ENCODE measurements at regions not wholly inside any gene's neighbourhood (a gene's known extent, or its start where the extent isn't known, plus 50 kb on each side); places are given as distances from the start of the nearest gene placed in this dataset.
"Not testable (repeated sequence)": the region's sequence is repeated elsewhere in the genome, so short reads cannot be mapped to it uniquely, and the experiment has no call there.

DNA sequence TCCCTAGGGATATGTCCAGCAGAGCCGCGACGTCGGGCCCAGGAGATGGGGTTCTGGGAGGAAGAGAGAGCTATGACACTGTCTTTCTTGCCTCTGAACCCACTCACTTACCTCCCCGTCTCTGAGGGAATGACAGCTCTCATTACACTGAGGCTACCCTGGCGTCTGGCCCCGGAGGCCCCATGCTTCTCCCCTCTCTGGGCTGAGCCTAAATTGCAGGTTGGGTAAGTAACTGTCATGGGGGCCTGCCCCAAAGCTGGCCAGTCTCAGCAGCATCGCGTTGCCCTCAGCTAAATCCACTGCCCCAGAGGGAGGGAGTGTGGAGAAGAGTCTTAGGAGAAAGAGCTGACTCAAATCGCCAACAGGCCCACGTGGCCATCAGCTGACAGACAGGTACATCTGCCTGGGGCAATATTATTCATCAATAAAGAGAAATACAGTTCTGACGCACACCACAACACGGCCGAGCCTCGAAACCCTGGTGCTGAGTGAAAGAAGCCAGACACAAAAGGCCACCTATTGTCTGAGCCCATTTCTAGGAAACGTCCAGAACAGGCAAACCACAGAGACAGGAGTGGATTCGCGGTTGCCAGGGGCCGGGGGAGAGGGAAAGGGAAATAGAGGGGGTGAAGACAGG, 156.4 kb downstream of the C16orf95 start:
- TF ChIP-seq, protein P1, sequence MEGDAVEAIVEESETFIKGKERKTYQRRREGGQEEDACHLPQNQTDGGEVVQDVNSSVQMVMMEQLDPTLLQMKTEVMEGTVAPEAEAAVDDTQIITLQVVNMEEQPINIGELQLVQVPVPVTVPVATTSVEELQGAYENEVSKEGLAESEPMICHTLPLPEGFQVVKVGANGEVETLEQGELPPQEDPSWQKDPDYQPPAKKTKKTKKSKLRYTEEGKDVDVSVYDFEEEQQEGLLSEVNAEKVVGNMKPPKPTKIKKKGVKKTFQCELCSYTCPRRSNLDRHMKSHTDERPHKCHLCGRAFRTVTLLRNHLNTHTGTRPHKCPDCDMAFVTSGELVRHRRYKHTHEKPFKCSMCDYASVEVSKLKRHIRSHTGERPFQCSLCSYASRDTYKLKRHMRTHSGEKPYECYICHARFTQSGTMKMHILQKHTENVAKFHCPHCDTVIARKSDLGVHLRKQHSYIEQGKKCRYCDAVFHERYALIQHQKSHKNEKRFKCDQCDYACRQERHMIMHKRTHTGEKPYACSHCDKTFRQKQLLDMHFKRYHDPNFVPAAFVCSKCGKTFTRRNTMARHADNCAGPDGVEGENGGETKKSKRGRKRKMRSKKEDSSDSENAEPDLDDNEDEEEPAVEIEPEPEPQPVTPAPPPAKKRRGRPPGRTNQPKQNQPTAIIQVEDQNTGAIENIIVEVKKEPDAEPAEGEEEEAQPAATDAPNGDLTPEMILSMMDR (IDR thresholded peaks at IDR 0.05; ENCODE audit: low read depth, low read length): no peak
- H3K4me1 ChIP-seq (ENCODE audit: low read depth): peaks cover 3% of the 10 kb centered on the region
- no peak overlapping the region for H3K4me3 ChIP-seq
- no peaks in the 10 kb centered on the region for H3K36me3 ChIP-seq
- H3K27ac ChIP-seq: no peak overlapping the region
- H3K27me3 ChIP-seq: no peaks in the 10 kb centered on the region
- DNase-seq (ENCODE audit: low read depth in 1 of 2, low spot score in 1 of 2): peak in 1 of 2 donors; percentile 28
- no peaks in the 10 kb centered on the region for H3K9me3 ChIP-seq (ENCODE audit: low read depth)

DNA sequence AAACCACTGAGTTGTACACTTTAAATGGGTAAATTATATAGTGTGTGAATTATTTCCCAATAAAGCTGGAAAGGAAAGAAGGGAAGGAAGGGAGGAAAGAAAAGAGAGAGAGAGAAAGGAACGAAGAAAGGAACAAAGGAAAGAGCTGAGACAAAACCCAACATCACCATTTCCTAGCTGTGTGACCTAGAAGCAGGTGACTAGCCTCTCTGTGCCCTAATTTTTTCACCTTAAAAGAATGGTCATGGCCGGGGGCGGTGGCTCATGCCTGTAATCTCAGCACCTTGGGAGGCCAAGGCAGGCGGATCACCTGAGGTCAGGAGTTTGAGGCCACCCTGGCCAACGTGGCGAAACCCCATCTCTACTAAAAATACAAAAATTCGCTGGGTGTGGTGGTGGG, 155.8 kb downstream of the C16orf95 start:
- H3K4me1 ChIP-seq (ENCODE audit: low read depth); H3K9me3 ChIP-seq (ENCODE audit: low read depth); DNase-seq (ENCODE audit: low read depth in 1 of 2, low spot score in 1 of 2); H3K27ac ChIP-seq; H3K4me3 ChIP-seq; H3K36me3 ChIP-seq; H3K27me3 ChIP-seq: not testable (repeated sequence)

DNA sequence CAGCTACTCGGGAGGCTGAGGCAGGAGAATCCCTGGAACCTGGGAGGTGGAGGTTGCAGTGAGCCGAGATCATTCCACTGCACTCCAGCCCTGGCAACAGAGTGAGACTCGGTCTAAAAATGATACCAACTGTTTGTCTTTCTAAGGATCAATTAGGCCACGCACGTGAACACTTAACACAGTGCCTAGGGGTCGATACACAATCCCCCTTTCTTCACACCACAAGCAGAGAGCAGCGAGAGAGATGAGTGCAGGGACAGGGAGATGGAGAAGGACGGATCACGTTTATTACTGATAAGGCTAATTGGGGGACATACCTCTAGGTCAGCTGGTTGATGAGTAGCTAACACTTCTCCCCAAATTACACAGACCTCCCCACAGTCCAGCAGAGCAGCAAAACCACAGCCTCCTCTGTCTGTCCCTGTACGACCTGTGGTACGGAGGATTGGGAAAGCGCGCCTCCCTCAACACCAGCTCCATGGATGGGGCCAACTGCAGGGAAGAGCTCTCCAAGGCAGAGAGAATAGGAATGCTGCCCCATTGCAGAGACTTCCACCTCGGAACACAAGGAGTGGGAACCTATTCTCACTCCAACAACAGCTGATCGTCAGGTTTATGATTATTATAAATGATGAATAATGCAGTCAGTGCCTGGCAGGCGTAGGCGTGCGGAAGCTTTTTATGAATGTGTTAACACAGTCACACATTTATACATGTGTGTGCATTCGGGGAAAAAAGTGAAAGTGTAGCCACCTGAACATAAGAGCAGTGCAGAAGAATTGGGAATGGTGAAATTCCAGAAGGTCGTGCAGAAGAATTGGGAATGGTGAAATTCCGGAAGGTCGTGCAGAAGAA, 155.1 kb downstream of the C16orf95 start:
- DNase-seq (ENCODE audit: low read depth in 1 of 2, low spot score in 1 of 2): no peak
- H3K9me3 ChIP-seq (ENCODE audit: low read depth): no peaks in the 10 kb centered on the region
- no peaks in the 10 kb centered on the region for H3K27me3 ChIP-seq
- no peaks in the 10 kb centered on the region for H3K36me3 ChIP-seq
- no peak overlapping the region for H3K4me3 ChIP-seq
- peaks cover 4% of the 10 kb centered on the region for H3K4me1 ChIP-seq (ENCODE audit: low read depth)
- TF ChIP-seq, protein P1 (IDR thresholded peaks at IDR 0.05; ENCODE audit: low read depth, low read length): no peak
- H3K27ac ChIP-seq: no peak overlapping the region

DNA sequence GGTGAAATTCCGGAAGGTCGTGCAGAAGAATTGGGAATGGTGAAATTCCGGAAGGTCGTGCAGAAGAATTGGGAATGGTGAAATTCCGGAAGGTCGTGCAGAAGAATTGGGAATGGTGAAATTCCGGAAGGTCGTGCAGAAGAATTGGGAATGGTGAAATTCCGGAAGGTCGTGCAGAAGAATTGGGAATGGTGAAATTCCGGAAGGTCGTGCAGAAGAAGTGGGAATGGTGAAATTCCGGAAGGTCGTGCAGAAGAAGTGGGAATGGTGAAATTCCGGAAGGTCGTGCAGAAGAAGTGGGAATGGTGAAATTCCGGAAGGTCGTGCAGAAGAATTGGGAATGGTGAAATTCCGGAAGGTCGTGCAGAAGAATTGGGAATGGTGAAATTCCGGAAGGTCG, 154.4 kb downstream of the C16orf95 start:
- not testable (repeated sequence) for H3K27ac ChIP-seq; H3K9me3 ChIP-seq (ENCODE audit: low read depth); H3K4me3 ChIP-seq; DNase-seq (ENCODE audit: low read depth in 1 of 2, low spot score in 1 of 2); H3K4me1 ChIP-seq (ENCODE audit: low read depth); H3K27me3 ChIP-seq; H3K36me3 ChIP-seq

DNA sequence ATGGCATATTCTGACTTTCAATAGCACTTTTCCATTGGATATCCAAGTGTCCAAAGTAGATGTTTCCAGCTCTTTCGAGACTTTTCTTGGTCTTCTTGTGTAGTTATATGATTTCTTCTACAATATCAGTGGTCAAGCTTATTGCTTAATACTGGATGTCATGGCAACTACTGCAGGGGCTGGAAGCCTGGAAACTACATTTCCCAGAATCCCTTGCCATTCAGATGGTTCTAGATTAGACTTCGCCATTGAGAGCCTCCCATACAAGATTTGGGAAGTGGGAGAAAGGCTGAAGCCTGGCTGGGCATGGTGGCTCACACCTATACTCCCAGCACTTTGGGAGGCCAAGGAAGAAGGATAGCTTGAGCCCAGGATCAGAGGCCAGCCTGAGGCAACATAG, 153.6 kb downstream of the C16orf95 start:
- no peaks in the 10 kb centered on the region for H3K27me3 ChIP-seq
- peak in 1 of 2 donors; percentile 47 for DNase-seq (ENCODE audit: low read depth in 1 of 2, low spot score in 1 of 2)

DNA sequence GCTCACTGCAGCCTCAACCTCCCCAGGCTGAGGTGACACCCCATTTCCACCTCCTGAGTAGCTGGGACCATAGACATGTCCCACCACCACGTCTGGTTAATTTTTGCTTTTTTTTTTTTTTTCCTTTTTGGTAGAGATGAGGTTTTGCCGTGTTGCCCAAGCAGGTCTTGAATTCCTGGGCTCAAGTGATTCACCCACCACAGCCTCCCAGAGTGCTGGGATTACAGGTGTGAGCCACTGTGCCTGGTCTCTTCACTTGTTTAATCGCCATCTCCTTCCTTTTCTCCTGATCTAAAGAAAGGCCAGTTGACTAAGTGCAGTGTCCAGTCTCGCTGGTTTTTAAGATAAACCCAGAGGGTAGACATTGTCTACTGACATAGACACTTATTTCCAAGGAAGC, 152.0 kb downstream of the C16orf95 start:
- Histone ChIP-seq H3K4me3 (no peak overlapping the region), H3K27ac (no peak overlapping the region), H3K27me3 (no peaks in the 10 kb centered on the region), H3K4me1 (ENCODE audit: low read depth) (peaks cover 4% of the 10 kb centered on the region), H3K9me3 (ENCODE audit: low read depth) (no peaks in the 10 kb centered on the region), H3K36me3 (no peaks in the 10 kb centered on the region)
- no peak for DNase-seq (ENCODE audit: low read depth in 1 of 2, low spot score in 1 of 2)
- TF ChIP-seq, protein P1 (IDR thresholded peaks at IDR 0.05; ENCODE audit: low read depth, low read length): no peak

More for the DNA sequence above, 153.6 kb downstream of the C16orf95 start:
- Histone ChIP-seq H3K9me3 (ENCODE audit: low read depth) (no peaks in the 10 kb centered on the region), H3K27ac (no peak overlapping the region), H3K4me3 (no peak overlapping the region), H3K4me1 (ENCODE audit: low read depth) (peaks cover 4% of the 10 kb centered on the region), H3K36me3 (no peaks in the 10 kb centered on the region)
- TF ChIP-seq, protein P1 (IDR thresholded peaks at IDR 0.05; ENCODE audit: low read depth, low read length): no peak

Data from cardiac muscle cell (in vitro differentiated cells and primary cell).